ENCODE measurements at regions not wholly inside any gene's neighbourhood (a gene's known extent, or its start where the extent isn't known, plus 50 kb on each side); places are given as distances from the start of the nearest gene placed in this dataset. TPM values are rescaled to one million over a fixed set of nuclear protein-coding genes. Genes with fewer than 3 reads are reported as not detected.

- H3K9me3 Mint-ChIP-seq = no peaks in the 10 kb centered on the region
- ChIA-PET CTCF (no interaction called here), POLR2A (no interaction called here)
- no peak for DNase-seq
- H3K4me3 Mint-ChIP-seq = no peak overlapping the region
- no peaks in the 10 kb centered on the region for H3K4me1 Mint-ChIP-seq (ENCODE audit: low read depth)
- no peak overlapping the region for H3K27ac Mint-ChIP-seq
- intact Hi-C loops (cut with micrococcal nuclease) = no loop called here
- no peaks in the 10 kb centered on the region for H3K36me3 Mint-ChIP-seq
- H3K27me3 Mint-ChIP-seq = peaks cover 4% of the 10 kb centered on the region
Measured at GRCh38 chr6:139436200-139436956, 61.9 kb upstream of the CITED2 start.

GRCh38 chr6:139433631-139434419, 59.4 kb upstream of the CITED2 start:
- DNase-seq = no peak
- intact Hi-C loops (cut with micrococcal nuclease) = no loop called here
- Mint-ChIP-seq H3K36me3 (no peaks in the 10 kb centered on the region), H3K4me3 (no peak overlapping the region), H3K27ac (no peak overlapping the region), H3K9me3 (no peaks in the 10 kb centered on the region), H3K4me1 (ENCODE audit: low read depth) (no peaks in the 10 kb centered on the region), H3K27me3 (peaks cover 2% of the 10 kb centered on the region)
- ChIA-PET CTCF (no interaction called here), POLR2A (no interaction called here)

GRCh38 chr6:139431602-139431956, 57.1 kb upstream of the CITED2 start:
- H3K9me3 Mint-ChIP-seq = no peaks in the 10 kb centered on the region
- ChIA-PET CTCF (no interaction called here), POLR2A (no interaction called here)
- H3K36me3 Mint-ChIP-seq = no peaks in the 10 kb centered on the region
- no peak overlapping the region for H3K4me3 Mint-ChIP-seq
- no peaks in the 10 kb centered on the region for H3K4me1 Mint-ChIP-seq (ENCODE audit: low read depth)
- intact Hi-C loops (cut with micrococcal nuclease) = no loop called here
- DNase-seq = no peak
- peaks cover 10% of the 10 kb centered on the region for H3K27me3 Mint-ChIP-seq
- H3K27ac Mint-ChIP-seq = no peak overlapping the region

GRCh38 chr6:139430899-139431601, 56.6 kb upstream of the CITED2 start:
- no peak overlapping the region for H3K27ac Mint-ChIP-seq
- ChIA-PET CTCF (no interaction called here), POLR2A (no interaction called here)
- DNase-seq = no peak
- no peak overlapping the region for H3K4me3 Mint-ChIP-seq
- H3K9me3 Mint-ChIP-seq = no peaks in the 10 kb centered on the region
- intact Hi-C loops (cut with micrococcal nuclease) = no loop called here
- H3K4me1 Mint-ChIP-seq (ENCODE audit: low read depth) = no peaks in the 10 kb centered on the region
- H3K36me3 Mint-ChIP-seq = no peaks in the 10 kb centered on the region
- H3K27me3 Mint-ChIP-seq = peaks cover 10% of the 10 kb centered on the region

- H3K36me3 Mint-ChIP-seq = no peaks in the 10 kb centered on the region
- POLR2A ChIA-PET = no interaction called here
- intact Hi-C loops (cut with micrococcal nuclease) = no loop called here
- H3K27me3 Mint-ChIP-seq = peaks cover 15% of the 10 kb centered on the region
- no peaks in the 10 kb centered on the region for H3K9me3 Mint-ChIP-seq
- DNase-seq = no peak
- H3K27ac Mint-ChIP-seq = no peak overlapping the region
- H3K4me1 Mint-ChIP-seq (ENCODE audit: low read depth) = no peaks in the 10 kb centered on the region
- CTCF ChIA-PET = interaction anchor here (1.9 kb wide), 1 partner anchor 9 kb away, joined by 5 read pairs; no protein-coding TSS in a partner anchor
- H3K4me3 Mint-ChIP-seq = no peak overlapping the region
Measured at GRCh38 chr6:139429580-139430145, 55.2 kb upstream of the CITED2 start.

GRCh38 chr6:139427199-139427598, 52.8 kb upstream of the CITED2 start:
- H3K9me3 Mint-ChIP-seq = no peaks in the 10 kb centered on the region
- no peak for DNase-seq
- H3K36me3 Mint-ChIP-seq = no peaks in the 10 kb centered on the region
- H3K4me3 Mint-ChIP-seq = no peak overlapping the region
- H3K4me1 Mint-ChIP-seq (ENCODE audit: low read depth) = no peaks in the 10 kb centered on the region
- peaks cover 12% of the 10 kb centered on the region for H3K27me3 Mint-ChIP-seq
- intact Hi-C loops (cut with micrococcal nuclease) = no loop called here
- CTCF ChIA-PET = no interaction called here
- POLR2A ChIA-PET = no interaction called here
- H3K27ac Mint-ChIP-seq = no peak overlapping the region

GRCh38 chr6:139426795-139427194, 52.3 kb upstream of the CITED2 start:
- intact Hi-C loops (cut with micrococcal nuclease) = no loop called here
- no peak overlapping the region for H3K4me3 Mint-ChIP-seq
- DNase-seq = no peak
- H3K4me1 Mint-ChIP-seq (ENCODE audit: low read depth) = no peaks in the 10 kb centered on the region
- ChIA-PET POLR2A (no interaction called here), CTCF (no interaction called here)
- peaks cover 12% of the 10 kb centered on the region for H3K27me3 Mint-ChIP-seq
- H3K9me3 Mint-ChIP-seq = no peaks in the 10 kb centered on the region
- H3K36me3 Mint-ChIP-seq = no peaks in the 10 kb centered on the region
- no peak overlapping the region for H3K27ac Mint-ChIP-seq

GRCh38 chr6:139425780-139426179, 51.3 kb upstream of the CITED2 start:
- DNase-seq = no peak
- no peaks in the 10 kb centered on the region for H3K36me3 Mint-ChIP-seq
- intact Hi-C loops (cut with micrococcal nuclease) = no loop called here
- H3K4me3 Mint-ChIP-seq = no peak overlapping the region
- H3K4me1 Mint-ChIP-seq (ENCODE audit: low read depth) = no peaks in the 10 kb centered on the region
- ChIA-PET POLR2A (no interaction called here), CTCF (no interaction called here)
- H3K27me3 Mint-ChIP-seq = peaks cover 12% of the 10 kb centered on the region
- H3K9me3 Mint-ChIP-seq = no peaks in the 10 kb centered on the region
- H3K27ac Mint-ChIP-seq = no peak overlapping the region

GRCh38 chr6:139423971-139424667, 49.7 kb upstream of the CITED2 start:
- no peak for DNase-seq
- Mint-ChIP-seq H3K4me1 (ENCODE audit: low read depth) (no peaks in the 10 kb centered on the region), H3K27ac (no peak overlapping the region), H3K27me3 (peaks cover 14% of the 10 kb centered on the region), H3K9me3 (no peaks in the 10 kb centered on the region), H3K36me3 (no peaks in the 10 kb centered on the region), H3K4me3 (no peak overlapping the region)
- ChIA-PET CTCF (no interaction called here), POLR2A (no interaction called here)
- intact Hi-C loops (cut with micrococcal nuclease) = no loop called here

Small RNA genes lying in the stretch of these regions (microRNA-seq; reads per million reads assigned to microRNA genes)
- gene MIR3668 (ENCODE audit: borderline microRNAs expressed, borderline number of aligned reads, borderline replicate concordance) = not detected
- not detected for gene MIR4465 (ENCODE audit: borderline microRNAs expressed, borderline number of aligned reads, borderline replicate concordance)
